Kidney epithelial cell (primary cell): ENCODE measurements at regions not wholly inside any gene's neighbourhood (a gene's known extent, or its start where the extent isn't known, plus 50 kb on each side); places are given as distances from the start of the nearest gene placed in this dataset.

Experiments
- DNase-seq: peaks from one replicate; pipeline ENCODE4 v3.0.0-alpha.2; 2010; ENCODE audit warnings: low read depth
- H3K27me3 ChIP-seq: 2 replicates; pipeline ENCODE4 v1.6.0; 2011; ENCODE audit warnings: low read length; ENCODE audit not compliant: control insufficient read depth, insufficient read depth
- H3K36me3 ChIP-seq: 2 replicates; pipeline ENCODE4 v1.5.1; 2011; ENCODE audit warnings: low read length; ENCODE audit not compliant: control insufficient read depth, insufficient read depth
- H3K4me3 ChIP-seq: 2 replicates; pipeline ENCODE4 v1.5.1; 2011; ENCODE audit warnings: low read depth, mild to moderate bottlenecking, control low read depth, low read length
- CTCF ChIP-seq: IDR thresholded peaks from 2 replicates; pipeline ENCODE4 v1.5.1; 2011; ENCODE audit warnings: mild to moderate bottlenecking, moderate library complexity, low read length, control low read depth, inconsistent platforms; ENCODE audit not compliant: insufficient read depth, poor library complexity, severe bottlenecking

- no peak for TF ChIP-seq CTCF
- Histone ChIP-seq H3K36me3 (no peaks in the 10 kb centered on the region), H3K27me3 (peaks cover 4% of the 10 kb centered on the region), H3K4me3 (no peak overlapping the region)
- DNase-seq: no peak
Measured at GRCh38 chr12:30874455-30875321, 51.9 kb upstream of the TSPAN11 start.

GRCh38 chr12:30870491-30871265, 55.9 kb upstream of the TSPAN11 start:
- no peak for DNase-seq
- H3K27me3 ChIP-seq: peaks cover 2% of the 10 kb centered on the region
- no peaks in the 10 kb centered on the region for H3K36me3 ChIP-seq
- no peak for TF ChIP-seq CTCF
- no peak overlapping the region for H3K4me3 ChIP-seq

DNA sequence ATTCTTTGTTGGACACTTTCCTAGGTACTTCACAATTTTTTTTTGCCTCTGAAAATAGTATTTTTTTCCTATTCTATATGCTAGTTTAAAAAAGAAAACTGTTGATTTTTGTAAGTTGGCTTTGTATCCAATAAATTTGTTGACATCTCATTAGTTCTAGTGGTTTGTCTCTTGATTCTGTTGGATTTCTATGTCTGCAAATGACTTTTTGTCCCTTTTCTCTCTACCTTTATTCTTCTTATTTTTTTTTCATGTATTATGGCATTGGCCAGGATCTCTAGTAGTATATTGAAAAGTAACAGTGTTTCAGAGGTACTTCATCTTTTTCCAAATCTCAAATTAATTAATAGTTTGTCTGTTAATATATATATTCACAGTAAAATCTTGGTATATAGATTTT, 59.1 kb upstream of the TSPAN11 start:
- no peak overlapping the region for H3K4me3 ChIP-seq
- no peak for DNase-seq
- H3K27me3 ChIP-seq: no peaks in the 10 kb centered on the region
- TF ChIP-seq CTCF: no peak
- no peaks in the 10 kb centered on the region for H3K36me3 ChIP-seq

DNA sequence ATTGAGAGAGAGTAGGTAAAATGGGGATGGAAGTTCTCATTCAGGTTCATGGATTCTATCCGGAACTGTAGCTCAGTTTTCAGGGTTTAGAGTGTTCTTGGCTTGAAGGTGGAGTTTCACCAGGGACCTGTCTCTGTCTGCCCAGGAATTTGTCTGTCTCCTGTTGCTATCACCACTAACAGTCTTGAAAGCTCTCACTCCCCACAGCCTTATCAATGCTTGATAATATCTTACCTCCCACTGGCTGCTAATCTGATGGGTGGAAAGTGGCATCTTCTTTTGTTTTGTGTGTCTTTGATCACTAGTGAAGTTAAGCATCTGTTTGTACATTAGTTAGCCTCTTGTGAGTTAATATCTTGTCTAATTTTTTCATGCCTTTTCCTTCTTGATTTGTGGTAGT, 60.3 kb upstream of the TSPAN11 start:
- Histone ChIP-seq H3K36me3 (no peaks in the 10 kb centered on the region), H3K27me3 (no peaks in the 10 kb centered on the region), H3K4me3 (no peak overlapping the region)
- DNase-seq: no peak
- no peak for TF ChIP-seq CTCF

DNA sequence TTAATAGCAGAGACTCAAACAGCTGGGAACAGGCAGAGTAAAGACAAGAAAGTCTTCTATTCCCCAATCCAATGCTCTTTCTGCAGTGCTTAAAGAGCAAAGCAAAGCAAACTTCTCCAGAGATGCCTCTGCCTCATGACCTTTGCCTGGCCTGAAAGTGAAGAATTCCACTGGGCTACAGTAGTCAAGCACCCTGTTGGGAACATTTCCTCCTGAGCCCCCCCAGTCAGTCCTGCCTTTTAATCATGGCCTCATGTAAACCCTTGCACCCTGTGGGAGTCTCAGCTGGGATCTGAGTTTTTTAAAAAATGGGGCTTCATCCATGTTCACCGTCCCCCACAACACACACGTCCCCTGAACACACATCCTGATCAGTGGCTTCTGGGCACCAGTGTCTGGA, 62.7 kb upstream of the TSPAN11 start:
- H3K4me3 ChIP-seq: no peak overlapping the region
- H3K27me3 ChIP-seq: no peaks in the 10 kb centered on the region
- TF ChIP-seq CTCF: no peak
- H3K36me3 ChIP-seq: no peaks in the 10 kb centered on the region
- DNase-seq: no peak
